ENCODE measurements at regions not wholly inside any gene's neighbourhood (a gene's known extent, or its start where the extent isn't known, plus 50 kb on each side); places are given as distances from the start of the nearest gene placed in this dataset.

DNA sequence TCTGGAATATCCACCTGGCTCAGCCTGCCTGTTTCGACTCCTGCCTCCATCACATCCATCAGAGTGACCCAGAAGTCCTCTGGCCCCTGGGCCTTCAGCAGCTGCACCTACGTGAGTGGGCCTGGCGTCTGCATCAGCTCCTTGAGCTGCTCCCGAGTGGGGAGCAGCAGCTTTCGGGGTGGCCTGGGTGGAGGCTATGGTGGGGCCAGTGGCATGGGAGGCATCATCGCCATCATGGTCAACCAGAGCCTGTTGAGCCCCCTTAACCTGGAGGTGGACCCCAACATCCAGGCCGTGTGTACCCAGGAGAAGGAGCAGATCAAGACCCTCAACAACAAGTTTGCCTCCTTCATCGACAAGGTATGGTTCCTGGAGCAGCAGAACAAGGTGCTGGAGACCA is 83.0 kb downstream of the SEC61B start:
- Histone ChIP-seq H3K4me2 (ENCODE audit: insufficient read depth in 1 of 2, low read depth in 2 of 2, low read length in 2 of 2) (no peak overlapping the region), H3K23me2 (ENCODE audit: low read depth, low read length) (no peaks in the 10 kb centered on the region), H3K79me1 (ENCODE audit: low read depth, low read length) (no peaks in the 10 kb centered on the region), H3K27ac (ENCODE audit: low read depth, low read length) (no peak overlapping the region), H4K91ac (replicated peaks; ENCODE audit: insufficient read length, low read length) (no peak overlapping the region), H3K9ac (replicated peaks in 1 of 4; ENCODE audit: extremely low read depth in 1 of 4, low read depth in 3 of 4, low read length in 3 of 4) (no peak overlapping the region), H2AK5ac (ENCODE audit: low read depth, low read length) (no peak overlapping the region), H3K4me3 (ENCODE audit: extremely low read depth in 1 of 4, insufficient read depth in 2 of 4, low read depth in 3 of 4, low read length in 4 of 4) (no peak overlapping the region), H2AFZ (ENCODE audit: low read length) (no peak overlapping the region), H3K9me3 (ENCODE audit: insufficient read depth in 2 of 2, low read depth in 1 of 2, low read length in 1 of 2) (no peaks in the 10 kb centered on the region), H3K4me1 (replicated peaks in 1 of 4; ENCODE audit: control insufficient read depth in 3 of 4, insufficient read depth in 4 of 4, low read length in 3 of 4) (peaks cover 0 to 8% (median 0%) of the 10 kb centered on the region in 4 experiments; a peak in 2 of 7 replicates), H2BK12ac (ENCODE audit: low read depth, low read length) (no peak overlapping the region), H3K36me3 (ENCODE audit: control insufficient read depth in 2 of 4, insufficient read depth in 4 of 4, low read length in 3 of 4) (no peaks in the 10 kb centered on the region), H3K56ac (replicated peaks; ENCODE audit: insufficient read length, low read depth, low read length) (no peak overlapping the region), H3K4ac (replicated peaks; ENCODE audit: insufficient read length, low read depth, low read length) (no peak overlapping the region), H3K18ac (ENCODE audit: extremely low read depth, low read length) (no peak overlapping the region), H2BK15ac (ENCODE audit: low read length) (no peak overlapping the region), H4K5ac (ENCODE audit: insufficient read length, low read depth, low read length) (no peak overlapping the region), H3K79me2 (ENCODE audit: control insufficient read depth in 1 of 2, insufficient read depth in 2 of 2, low read length in 2 of 2) (no peaks in the 10 kb centered on the region), H2BK5ac (ENCODE audit: low read depth, low read length) (no peak overlapping the region), H4K20me1 (replicated peaks in 1 of 2; ENCODE audit: control insufficient read depth in 1 of 2, insufficient read depth in 2 of 2, low read length in 2 of 2) (no peaks in the 10 kb centered on the region), H3K23ac (ENCODE audit: insufficient read length) (no peak overlapping the region), H3K14ac (ENCODE audit: insufficient read length) (no peak overlapping the region), H3K27me3 (replicated peaks in 1 of 4; ENCODE audit: control insufficient read depth in 3 of 4, extremely low read depth in 1 of 4, insufficient read depth in 3 of 4, low read length in 3 of 4) (no peaks in the 10 kb centered on the region), H4K8ac (ENCODE audit: extremely low read depth, insufficient read depth, low read length) (no peak overlapping the region; the same call in 1 of the 2 replicates), H2BK120ac (replicated peaks; ENCODE audit: low read depth, low read length) (no peak overlapping the region), H2BK20ac (ENCODE audit: low read length) (no peak overlapping the region)
- no peak for FAIRE-seq
- WGBS, 2 experiments (ENCODE audit: extremely low coverage in 1 of 2, insufficient coverage in 1 of 2, insufficient read length in 1 of 2, insufficient replicate concordance in 2 of 2, low coverage in 1 of 2, low lambda C conversion rate in 2 of 2, missing lambda C conversion rate in 1 of 2), result 87% methylated on average over 8 of the region's 8 CpGs; no CpG with 5 or more reads in 1 of the 2 experiments
- ChIA-PET CTCF (ENCODE audit: partially characterized antibody) (interaction anchor here (1.2 to 1.5 kb wide), 3 partner anchors 40 to 445 kb away, joined by 3 to 4 read pairs (median 3); no protein-coding TSS in a partner anchor), POLR2A (ENCODE audit: partially characterized antibody) (no interaction called here)
- DNase-seq (ENCODE audit: low read depth in 1 of 2, low spot score in 2 of 2), result no peak
- TF ChIP-seq SAP30 (IDR thresholded peaks at IDR 0.05; ENCODE audit: insufficient read depth, insufficient replicate concordance, low read length), result no peak
- no peak for TF ChIP-seq ATF3 (IDR thresholded peaks at IDR 0.05; ENCODE audit: insufficient read depth, low read depth, low read length)
